ENCODE measurements at regions not wholly inside any gene's neighbourhood (a gene's known extent, or its start where the extent isn't known, plus 50 kb on each side); places are given as distances from the start of the nearest gene placed in this dataset.

DNA sequence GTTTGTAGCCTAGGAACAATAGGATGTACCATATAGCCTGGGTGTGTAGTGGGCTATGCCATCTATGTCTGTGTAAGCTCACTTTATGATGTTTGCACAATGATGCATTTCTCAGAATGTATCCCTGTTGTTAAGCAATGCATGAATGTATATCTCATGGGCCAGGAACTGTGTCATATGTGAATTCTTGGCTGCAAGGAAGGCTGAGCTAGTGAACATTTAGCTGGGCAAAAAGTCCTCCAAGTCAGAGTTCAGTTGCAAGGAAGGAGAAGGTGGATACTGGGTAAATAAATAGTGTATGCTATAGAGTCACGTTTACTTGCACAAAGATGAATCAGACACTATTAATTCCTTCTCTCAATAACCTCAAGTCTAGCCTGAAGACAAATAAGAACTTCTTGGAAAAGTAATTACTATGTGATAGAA is 136.1 kb downstream of the EHF start:
- Histone ChIP-seq H3K79me2 (ENCODE audit: control insufficient read depth, insufficient read depth, low read length) (no peaks in the 10 kb centered on the region), H3K9me3 (replicated peaks; ENCODE audit: control insufficient read depth, insufficient read depth, low read length) (no peaks in the 10 kb centered on the region), H3K4me1 (ENCODE audit: control insufficient read depth, insufficient read depth, low read length) (no peaks in the 10 kb centered on the region), H2AFZ (ENCODE audit: control insufficient read depth, low read depth, low read length) (no peak overlapping the region), H3K27ac (ENCODE audit: control insufficient read depth, insufficient read depth) (no peak overlapping the region), H3K36me3 (ENCODE audit: control insufficient read depth in 2 of 2, insufficient read depth in 2 of 2, low read length in 1 of 2) (no peaks in the 10 kb centered on the region), H4K20me1 (ENCODE audit: control insufficient read depth, insufficient read depth) (no peaks in the 10 kb centered on the region), H3K4me3 (no peak overlapping the region), H3K4me2 (ENCODE audit: control insufficient read depth, insufficient read depth) (no peak overlapping the region), H3K27me3 (replicated peaks in 1 of 2; ENCODE audit: control insufficient read depth in 2 of 2, insufficient read depth in 2 of 2, low read length in 1 of 2) (no peaks in the 10 kb centered on the region; a peak in 2 of 4 replicates), H3K9ac (ENCODE audit: control insufficient read depth, insufficient read depth, low read length) (no peak overlapping the region)
- POLR2A ChIA-PET = no interaction called here
- no peak for ATAC-seq
- 5% methylated on average over 1 of the region's 1 CpG for WGBS (ENCODE audit: insufficient coverage, insufficient replicate concordance, low lambda C conversion rate, missing lambda C conversion rate)
- RAD21 ChIA-PET (ENCODE audit: unreplicated experiment) = no interaction called here
- SMC1A ChIA-PET (ENCODE audit: uncharacterized antibody, unreplicated experiment) = interaction anchor here (1.0 kb wide), 1 partner anchor 11 kb away, joined by 4 read pairs; no protein-coding TSS in a partner anchor
- no TSS peak for BruUV-seq (replicated peaks)
- no peak for TF ChIP-seq NBN (IDR thresholded peaks at IDR 0.05)
- no peak for TF ChIP-seq NR2F1 (conservative IDR thresholded peaks at IDR 0.05)
- TF ChIP-seq RCOR1 (conservative IDR thresholded peaks at IDR 0.05; ENCODE audit: low read depth, low read length) = no peak
- TF ChIP-seq ZNF217 (IDR thresholded peaks at IDR 0.05) = no peak
- TF ChIP-seq FOS (IDR thresholded peaks at IDR 0.05; ENCODE audit: borderline replicate concordance, extremely low read depth, insufficient read length) = no peak
- TF ChIP-seq ATF7 (IDR thresholded peaks at IDR 0.05; ENCODE audit: low read depth) = no peak
- TF ChIP-seq RFX5 (IDR thresholded peaks at IDR 0.05; ENCODE audit: low read depth, low read length) = no peak
- TF ChIP-seq, protein P1, sequence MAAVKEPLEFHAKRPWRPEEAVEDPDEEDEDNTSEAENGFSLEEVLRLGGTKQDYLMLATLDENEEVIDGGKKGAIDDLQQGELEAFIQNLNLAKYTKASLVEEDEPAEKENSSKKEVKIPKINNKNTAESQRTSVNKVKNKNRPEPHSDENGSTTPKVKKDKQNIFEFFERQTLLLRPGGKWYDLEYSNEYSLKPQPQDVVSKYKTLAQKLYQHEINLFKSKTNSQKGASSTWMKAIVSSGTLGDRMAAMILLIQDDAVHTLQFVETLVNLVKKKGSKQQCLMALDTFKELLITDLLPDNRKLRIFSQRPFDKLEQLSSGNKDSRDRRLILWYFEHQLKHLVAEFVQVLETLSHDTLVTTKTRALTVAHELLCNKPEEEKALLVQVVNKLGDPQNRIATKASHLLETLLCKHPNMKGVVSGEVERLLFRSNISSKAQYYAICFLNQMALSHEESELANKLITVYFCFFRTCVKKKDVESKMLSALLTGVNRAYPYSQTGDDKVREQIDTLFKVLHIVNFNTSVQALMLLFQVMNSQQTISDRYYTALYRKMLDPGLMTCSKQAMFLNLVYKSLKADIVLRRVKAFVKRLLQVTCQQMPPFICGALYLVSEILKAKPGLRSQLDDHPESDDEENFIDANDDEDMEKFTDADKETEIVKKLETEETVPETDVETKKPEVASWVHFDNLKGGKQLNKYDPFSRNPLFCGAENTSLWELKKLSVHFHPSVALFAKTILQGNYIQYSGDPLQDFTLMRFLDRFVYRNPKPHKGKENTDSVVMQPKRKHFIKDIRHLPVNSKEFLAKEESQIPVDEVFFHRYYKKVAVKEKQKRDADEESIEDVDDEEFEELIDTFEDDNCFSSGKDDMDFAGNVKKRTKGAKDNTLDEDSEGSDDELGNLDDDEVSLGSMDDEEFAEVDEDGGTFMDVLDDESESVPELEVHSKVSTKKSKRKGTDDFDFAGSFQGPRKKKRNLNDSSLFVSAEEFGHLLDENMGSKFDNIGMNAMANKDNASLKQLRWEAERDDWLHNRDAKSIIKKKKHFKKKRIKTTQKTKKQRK (IDR thresholded peaks at IDR 0.05; ENCODE audit: low read depth, low read length) = no peak
- TF ChIP-seq WRNIP1 (IDR thresholded peaks at IDR 0.05; ENCODE audit: borderline replicate concordance, low read depth, low read length) = no peak
- TF ChIP-seq SUZ12 (IDR thresholded peaks at IDR 0.05; ENCODE audit: unreplicated experiment) = no peak
- TF ChIP-seq SPI1 (IDR thresholded peaks at IDR 0.05; ENCODE audit: borderline replicate concordance, insufficient read depth, low read depth, low read length) = no peak
- TF ChIP-seq ZZZ3 (IDR thresholded peaks at IDR 0.05; ENCODE audit: control insufficient read depth, insufficient read length, low read depth) = no peak
- no peak for TF ChIP-seq RUNX3 (IDR thresholded peaks at IDR 0.05; ENCODE audit: low read length)
- TF ChIP-seq BMI1 (IDR thresholded peaks at IDR 0.05; ENCODE audit: borderline replicate concordance) = no peak
- TF ChIP-seq GABPA (IDR thresholded peaks at IDR 0.05; ENCODE audit: low read depth) = no peak
- CTCF ChIA-PET = no interaction called here
- FAIRE-seq = no peak
- intact Hi-C loops (cut with micrococcal nuclease; ENCODE audit: unreplicated experiment) = no loop called here
- in situ Hi-C loops (cut with MboI) = no loop called here
- DNase-seq (ENCODE audit: low read depth, low spot score) = no peak

Measured in GM12878 (cell line).